ENCODE measurements at regions not wholly inside any gene's neighbourhood (a gene's known extent, or its start where the extent isn't known, plus 50 kb on each side); places are given as distances from the start of the nearest gene placed in this dataset.

GRCh38 chr11:122042981-122043380, 73.0 kb downstream of the BLID start:
- TF ChIP-seq SMC3 (IDR thresholded peaks at IDR 0.05; ENCODE audit: low read depth, low read length), result no peak
- TF ChIP-seq POLR2AphosphoS5 (IDR thresholded peaks at IDR 0.05; ENCODE audit: low read depth, low read length), result no peak
- TF ChIP-seq NFIC (IDR thresholded peaks at IDR 0.05; ENCODE audit: borderline replicate concordance), result no peak
